ENCODE measurements at regions not wholly inside any gene's neighbourhood (a gene's known extent, or its start where the extent isn't known, plus 50 kb on each side); places are given as distances from the start of the nearest gene placed in this dataset.
"Not testable (repeated sequence)": the region's sequence is repeated elsewhere in the genome, so short reads cannot be mapped to it uniquely, and the experiment has no call there.

GRCh38 chr2:16381511-16381910 is 284.1 kb downstream of the CYRIA start:
- H3K9me3 ChIP-seq (ENCODE audit: low read length): no peaks in the 10 kb centered on the region
- TF ChIP-seq REST (IDR thresholded peaks at IDR 0.05; ENCODE audit: borderline replicate concordance): no peak
- no peak for TF ChIP-seq POLR2AphosphoS5 (IDR thresholded peaks at IDR 0.05)
- TF ChIP-seq EP300 (conservative IDR thresholded peaks at IDR 0.05; ENCODE audit: poor library complexity, severe bottlenecking): no peak
- TF ChIP-seq RAD21 (conservative IDR thresholded peaks at IDR 0.05): no peak
- TF ChIP-seq CTCF (IDR thresholded peaks at IDR 0.05; ENCODE audit: poor library complexity, severe bottlenecking): no peak
- no peak for TF ChIP-seq EZH2 (IDR thresholded peaks at IDR 0.05; ENCODE audit: borderline replicate concordance, insufficient read depth, low read length, poor library complexity, severe bottlenecking)
- no peak for TF ChIP-seq MXI1 (conservative IDR thresholded peaks at IDR 0.05; ENCODE audit: poor library complexity, severe bottlenecking)
- TF ChIP-seq SMC3 (conservative IDR thresholded peaks at IDR 0.05; ENCODE audit: poor library complexity): no peak
- TF ChIP-seq TAF1 (IDR thresholded peaks at IDR 0.05; ENCODE audit: low read depth): no peak
- H3F3A ChIP-seq (ENCODE audit: insufficient read depth, low read length, poor library complexity, severe bottlenecking): no peaks in the 10 kb centered on the region
- H2AFZ ChIP-seq (ENCODE audit: low read depth, low read length): no peak overlapping the region
- no peaks in the 10 kb centered on the region for H4K20me1 ChIP-seq (ENCODE audit: insufficient read depth)
- H3K4me3 ChIP-seq (ENCODE audit: low read length): no peak overlapping the region
- no peaks in the 10 kb centered on the region for H3K36me3 ChIP-seq (ENCODE audit: insufficient read depth, low read length)
- H3K27me3 ChIP-seq (ENCODE audit: insufficient read depth, low read depth, low read length): no peaks in the 10 kb centered on the region
- no peaks in the 10 kb centered on the region for H3K9me2 ChIP-seq (ENCODE audit: insufficient read depth, low read length)
- no peak overlapping the region for H3K27ac ChIP-seq (ENCODE audit: low read length)
- no peaks in the 10 kb centered on the region for H3K79me2 ChIP-seq (replicated peaks; ENCODE audit: insufficient read depth, low read length)
- no peak overlapping the region for H3K9ac ChIP-seq (ENCODE audit: low read length)
- H3K4me2 ChIP-seq (ENCODE audit: low read length): no peak overlapping the region

- H3F3A ChIP-seq (ENCODE audit: insufficient read depth, low read length, poor library complexity, severe bottlenecking); H3K27me3 ChIP-seq (ENCODE audit: insufficient read depth, low read depth, low read length); H2AFZ ChIP-seq (ENCODE audit: low read depth, low read length); H3K4me3 ChIP-seq (ENCODE audit: low read length); H3K36me3 ChIP-seq (ENCODE audit: insufficient read depth, low read length); H4K20me1 ChIP-seq (ENCODE audit: insufficient read depth); H3K79me2 ChIP-seq (replicated peaks; ENCODE audit: insufficient read depth, low read length); H3K9me2 ChIP-seq (ENCODE audit: insufficient read depth, low read length); H3K4me2 ChIP-seq (ENCODE audit: low read length); H3K9ac ChIP-seq (ENCODE audit: low read length); H3K9me3 ChIP-seq (ENCODE audit: low read length); H3K27ac ChIP-seq (ENCODE audit: low read length): not testable (repeated sequence)
Observed at GRCh38 chr2:16379901-16380300, 285.7 kb downstream of the CYRIA start.

GRCh38 chr2:16379061-16379460 is 286.6 kb downstream of the CYRIA start:
- not testable (repeated sequence) for H2AFZ ChIP-seq (ENCODE audit: low read depth, low read length); H3K4me2 ChIP-seq (ENCODE audit: low read length); H3K27me3 ChIP-seq (ENCODE audit: insufficient read depth, low read depth, low read length); H3K9me3 ChIP-seq (ENCODE audit: low read length); H3K79me2 ChIP-seq (replicated peaks; ENCODE audit: insufficient read depth, low read length); H3K4me3 ChIP-seq (ENCODE audit: low read length); H3K9ac ChIP-seq (ENCODE audit: low read length); H3F3A ChIP-seq (ENCODE audit: insufficient read depth, low read length, poor library complexity, severe bottlenecking); H4K20me1 ChIP-seq (ENCODE audit: insufficient read depth); H3K27ac ChIP-seq (ENCODE audit: low read length); H3K9me2 ChIP-seq (ENCODE audit: insufficient read depth, low read length); H3K36me3 ChIP-seq (ENCODE audit: insufficient read depth, low read length)
